ENCODE measurements at regions not wholly inside any gene's neighbourhood (a gene's known extent, or its start where the extent isn't known, plus 50 kb on each side); places are given as distances from the start of the nearest gene placed in this dataset.

GRCh38 chr16:51401673-51402072 lies 250.6 kb upstream of the SALL1 start:
- DNase-seq: no peak

DNA sequence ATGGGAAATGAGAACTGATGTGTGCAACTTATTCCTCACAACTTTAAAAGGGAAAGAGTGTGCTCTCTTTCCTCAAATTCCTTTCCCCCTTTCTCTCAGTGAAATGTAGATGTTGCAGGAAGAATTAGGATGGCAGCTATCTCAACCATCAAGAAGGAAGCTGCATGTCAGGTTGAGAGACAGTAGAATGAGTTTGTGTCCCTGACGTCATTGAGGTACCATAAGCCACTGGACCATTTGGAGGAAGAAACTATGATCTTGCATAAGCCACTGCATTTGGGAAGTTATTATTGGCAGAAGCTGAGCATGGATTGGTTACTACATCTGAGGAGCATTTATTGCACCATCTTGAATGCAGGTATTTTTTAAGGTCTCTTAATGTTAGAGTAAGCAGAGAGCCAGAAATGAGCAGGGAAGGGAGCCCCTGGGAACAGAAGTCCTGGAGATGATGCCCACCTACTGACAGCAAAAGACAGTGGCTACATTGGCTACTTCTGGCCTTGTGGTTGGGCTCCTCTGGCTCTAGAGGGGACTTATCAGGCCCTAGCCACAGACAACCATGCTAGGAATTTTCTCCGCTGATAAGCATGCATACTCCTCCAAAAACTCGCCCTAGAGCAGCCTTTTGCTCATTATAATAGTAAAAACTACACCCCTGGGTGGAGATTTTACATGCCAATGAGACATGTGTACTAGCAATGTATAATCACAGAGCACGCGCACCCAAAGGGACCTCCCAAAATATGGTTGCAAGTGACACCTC lies 249.0 kb upstream of the SALL1 start:
- DNase-seq: no peak

- no peak for DNase-seq
These were observed 243.4 kb upstream of the SALL1 start for GRCh38 chr16:51394421-51394820.

DNA sequence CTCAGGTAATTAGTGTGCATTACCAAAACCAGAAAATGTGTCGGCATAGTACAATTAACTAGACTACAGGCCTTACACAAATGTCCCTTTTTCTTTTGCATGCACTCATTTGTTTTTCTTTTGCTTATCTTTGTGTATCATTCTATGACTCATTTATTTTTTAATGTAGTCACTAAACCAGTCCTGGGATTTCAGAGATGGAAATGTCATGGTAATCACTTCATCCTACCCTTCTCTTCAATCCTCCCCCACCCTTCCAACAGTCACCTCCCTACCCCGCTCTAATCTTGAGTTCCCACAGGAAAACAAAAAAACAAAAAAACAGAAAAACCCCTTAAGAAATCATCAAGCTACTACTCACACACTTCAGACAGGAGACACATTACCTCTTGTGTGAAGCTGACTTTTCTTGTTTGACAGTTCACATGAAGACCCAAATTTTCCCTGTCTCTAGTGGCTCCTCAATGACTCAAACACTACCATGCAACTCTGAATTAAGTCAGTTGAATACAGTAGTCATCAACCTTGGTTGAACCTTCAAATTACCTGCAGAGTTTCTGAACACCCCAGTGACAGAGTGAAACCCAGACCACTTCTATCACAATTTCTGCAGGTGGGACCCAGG lies 242.4 kb upstream of the SALL1 start:
- no peak for DNase-seq

DNA sequence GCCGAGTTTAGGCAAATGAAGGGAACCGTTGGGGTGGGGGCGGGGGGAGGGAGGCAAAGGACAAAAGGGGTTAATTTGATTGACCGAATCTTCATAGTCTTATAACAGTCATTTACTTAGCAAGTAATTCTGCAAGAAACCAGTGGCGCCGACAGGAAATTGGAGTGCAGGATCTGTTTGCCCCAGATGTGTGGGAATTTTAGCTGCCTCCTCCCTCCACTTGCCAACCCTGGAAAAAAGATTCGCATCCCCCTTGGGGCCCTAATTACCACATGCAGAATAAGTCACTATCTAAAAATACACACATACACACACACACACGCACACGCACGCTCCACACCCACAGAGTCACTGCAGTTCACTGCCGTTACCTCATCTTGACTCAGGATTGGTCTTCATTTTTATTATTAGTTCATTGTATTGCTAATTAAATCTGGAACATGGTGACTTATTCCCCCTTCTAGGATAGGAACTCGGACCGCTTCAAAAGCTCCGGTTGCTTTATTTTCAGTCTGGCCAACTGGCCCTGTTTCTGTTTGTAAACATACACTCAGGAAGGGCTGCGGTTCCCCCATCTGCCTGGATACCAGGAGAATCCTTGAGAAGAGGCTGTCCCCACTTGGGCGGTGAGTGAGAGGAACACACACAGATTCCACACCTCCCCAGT lies 241.6 kb upstream of the SALL1 start:
- DNase-seq: no peak

DNA sequence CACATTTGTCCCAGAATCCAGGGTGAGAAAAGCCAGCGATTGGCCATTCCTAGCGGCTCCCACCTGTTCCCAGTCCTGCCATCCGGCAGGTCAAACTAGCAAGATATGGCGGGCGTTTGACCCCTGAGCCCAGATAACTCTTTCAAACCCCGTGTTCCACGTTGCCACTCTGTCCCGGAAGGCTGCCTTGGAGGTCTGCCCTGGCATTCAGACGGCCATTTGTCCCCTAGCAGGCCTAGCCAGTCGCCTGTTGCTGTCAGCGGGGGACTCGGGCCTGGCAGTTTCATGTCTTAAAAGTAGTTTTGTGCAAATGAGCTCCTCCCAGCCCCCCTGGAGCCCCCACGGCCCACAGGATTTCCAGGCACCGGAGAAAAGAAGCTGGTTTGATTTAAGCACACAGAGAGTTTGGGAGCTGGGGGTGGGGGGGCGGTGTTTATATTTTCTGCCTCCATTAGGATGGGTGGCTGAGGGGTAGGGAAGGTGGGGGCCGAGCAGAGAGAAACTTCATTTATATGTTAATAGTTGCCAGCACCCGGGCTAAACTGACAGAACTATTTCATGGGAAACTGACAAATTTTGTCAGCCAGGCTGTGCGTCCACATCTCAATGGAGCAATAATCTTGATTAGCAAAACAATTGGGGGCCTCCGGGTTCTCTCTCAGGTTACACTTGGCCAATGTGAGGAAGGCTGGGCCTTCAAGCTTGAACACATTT lies 240.9 kb upstream of the SALL1 start:
- no peak for DNase-seq

DNA sequence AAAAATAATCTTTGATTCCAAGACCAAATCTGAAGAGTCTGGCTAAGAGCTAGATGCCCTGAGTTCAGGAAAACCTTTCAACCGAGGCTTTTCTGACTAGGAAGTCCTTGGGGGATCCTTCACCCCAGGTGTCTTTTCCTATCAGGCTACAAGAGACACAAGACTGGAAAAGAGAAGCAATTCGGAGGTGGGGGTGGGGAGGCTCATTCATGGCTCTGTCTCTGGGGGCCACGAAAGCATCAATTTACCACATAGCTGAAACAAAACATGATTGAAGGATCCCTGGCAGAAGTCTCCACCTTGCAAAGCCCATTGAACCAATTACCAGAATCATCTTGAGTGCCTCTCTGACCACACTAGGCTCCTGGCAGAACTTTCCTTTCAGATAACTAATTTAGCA lies 239.8 kb upstream of the SALL1 start:
- no peak for DNase-seq

DNA sequence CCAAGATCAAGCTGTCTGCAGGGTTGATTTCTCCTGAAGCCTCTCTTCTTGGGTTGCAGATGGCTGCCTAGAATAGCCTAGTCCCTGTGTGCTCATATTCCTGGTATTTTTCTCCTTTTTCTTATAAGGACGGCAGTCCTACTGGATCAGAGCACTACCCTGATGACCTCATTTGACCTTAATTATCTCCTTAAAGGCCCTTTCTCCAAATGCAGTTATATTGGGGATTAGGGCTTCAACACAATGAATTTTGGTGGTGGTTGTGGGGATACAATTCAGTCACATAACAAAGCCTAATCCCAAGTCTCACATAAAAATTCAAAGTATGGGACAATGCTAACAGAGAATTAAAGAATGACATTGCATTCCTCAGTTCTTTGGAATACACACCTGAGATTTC lies 238.8 kb upstream of the SALL1 start:
- no peak for DNase-seq

DNA sequence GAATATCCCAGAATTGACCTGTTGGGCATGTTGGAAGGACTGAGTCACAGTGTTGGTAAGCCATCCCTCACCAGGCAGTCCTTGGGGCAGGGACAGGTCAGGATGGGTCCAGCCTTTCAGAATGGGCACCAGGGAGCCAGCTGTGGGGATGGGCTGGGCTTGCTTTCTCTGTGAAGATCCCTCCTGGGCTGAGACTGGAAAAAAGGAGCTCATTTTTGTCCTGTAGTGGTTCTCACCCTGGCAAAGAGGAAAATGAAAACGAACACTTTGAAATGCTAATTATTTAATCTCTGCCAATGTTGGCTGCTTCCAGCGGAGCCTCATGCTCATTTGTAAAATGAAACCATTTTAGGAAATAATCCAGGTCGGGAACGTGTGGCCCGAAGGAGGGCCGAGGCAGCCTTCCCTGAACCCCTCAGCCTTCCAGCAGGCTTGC lies 237.5 kb upstream of the SALL1 start:
- no peak for DNase-seq

GRCh38 chr16:51383909-51384308 lies 232.8 kb upstream of the SALL1 start:
- DNase-seq: no peak

- no peak for DNase-seq
These were observed 231.9 kb upstream of the SALL1 start for GRCh38 chr16:51382940-51383339.

DNA sequence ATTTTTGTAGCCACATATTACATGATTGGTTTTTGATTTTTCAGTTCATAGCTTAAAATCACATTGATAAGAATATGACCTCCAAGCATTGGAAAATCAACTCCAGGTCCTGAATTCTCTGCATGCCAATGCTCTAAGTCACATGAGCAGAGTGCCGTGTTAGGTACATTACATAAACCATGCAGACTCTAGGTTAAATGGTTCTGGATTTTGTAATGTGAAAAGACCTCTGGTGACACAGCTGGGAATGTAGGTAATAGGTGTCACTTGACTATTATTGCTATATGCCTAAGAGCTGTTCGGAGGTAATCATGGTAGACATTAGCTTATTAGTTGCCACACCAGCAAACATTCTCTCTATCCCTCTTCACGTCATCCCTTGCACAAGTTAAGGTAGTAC lies 231.1 kb upstream of the SALL1 start:
- no peak for DNase-seq

DNA sequence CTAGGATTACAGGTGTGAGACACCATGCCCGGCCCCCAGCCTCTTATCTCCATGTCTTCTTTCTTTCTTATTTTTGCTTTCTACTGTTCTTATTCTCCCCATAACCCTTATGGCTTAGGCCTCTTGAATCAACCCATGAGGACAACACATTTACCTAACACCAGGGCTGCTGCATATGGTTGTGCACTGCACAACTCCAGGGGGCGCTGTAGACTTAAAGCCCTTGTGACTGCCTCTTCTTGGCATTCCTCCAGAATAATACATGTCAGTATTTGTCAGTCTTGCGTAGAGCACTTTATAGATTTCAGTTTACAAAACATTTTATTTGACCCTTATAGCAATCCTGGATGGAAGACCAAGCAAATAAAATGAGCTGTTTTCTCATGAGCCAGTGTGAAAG lies 225.0 kb upstream of the SALL1 start:
- DNase-seq: no peak

- no peak for DNase-seq
These were observed 223.7 kb upstream of the SALL1 start for GRCh38 chr16:51374790-51375189.

GRCh38 chr16:51374346-51374745 lies 223.3 kb upstream of the SALL1 start:
- DNase-seq: no peak

DNA sequence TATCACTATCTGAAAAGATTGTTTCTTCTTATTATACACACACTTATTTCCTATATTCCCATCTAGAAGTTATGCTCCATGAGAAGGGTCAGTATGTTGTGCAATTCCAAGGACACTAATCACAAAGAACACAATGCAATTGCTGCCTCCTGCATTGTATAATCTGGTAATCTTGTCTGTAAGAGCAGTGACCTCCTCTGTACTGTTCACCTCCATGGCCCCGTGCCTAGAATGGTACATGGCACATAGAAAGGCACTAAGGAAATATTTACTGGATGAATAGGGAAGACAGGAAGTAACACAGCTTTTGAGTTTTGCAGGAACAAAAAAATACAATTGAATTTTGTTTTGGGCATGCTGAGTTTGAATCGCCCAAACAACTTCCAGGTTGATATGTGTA lies 214.6 kb upstream of the SALL1 start:
- DNase-seq: no peak

GRCh38 chr16:51359141-51359955 lies 208.3 kb upstream of the SALL1 start:
- DNase-seq: no peak

DNA sequence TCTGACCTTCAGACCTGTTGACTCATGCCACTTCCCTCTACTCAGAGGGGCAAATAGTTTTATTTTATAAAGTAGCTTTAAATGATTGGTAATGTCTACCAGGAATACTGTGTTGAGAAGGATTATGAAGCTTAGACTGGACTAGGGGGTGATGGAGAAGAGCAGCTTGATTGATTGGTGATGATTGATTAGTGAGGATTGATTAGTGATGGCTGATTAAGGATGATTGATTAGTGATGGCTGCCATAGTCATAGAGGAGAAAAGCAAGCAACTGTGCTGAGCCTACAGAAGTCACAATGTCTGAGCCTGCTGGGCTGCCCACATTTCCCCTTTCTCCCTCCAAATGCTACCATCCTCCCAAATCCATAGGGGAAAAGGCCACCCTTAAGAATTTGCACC lies 206.8 kb upstream of the SALL1 start:
- DNase-seq: no peak

DNA sequence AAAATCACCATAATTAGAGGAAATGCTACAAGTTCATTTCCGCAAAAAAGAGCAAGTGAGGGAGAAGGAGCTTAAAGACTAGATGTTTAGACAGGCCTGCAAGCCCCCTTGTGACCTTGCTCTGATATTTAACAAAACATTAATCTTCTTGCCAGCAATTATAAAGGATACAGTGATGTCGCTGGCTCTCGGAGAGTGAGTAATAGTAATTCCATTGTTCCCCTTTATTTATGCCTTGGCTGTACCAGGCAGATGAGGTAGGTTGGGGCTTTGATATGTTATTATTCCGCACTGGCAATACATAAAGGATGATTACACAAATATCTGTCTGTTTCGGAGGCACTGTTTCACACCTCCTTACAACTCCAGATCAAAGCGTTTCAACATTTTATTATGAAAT lies 204.8 kb upstream of the SALL1 start:
- no peak for DNase-seq

GRCh38 chr16:51355195-51355594 lies 204.1 kb upstream of the SALL1 start:
- DNase-seq: no peak

DNA sequence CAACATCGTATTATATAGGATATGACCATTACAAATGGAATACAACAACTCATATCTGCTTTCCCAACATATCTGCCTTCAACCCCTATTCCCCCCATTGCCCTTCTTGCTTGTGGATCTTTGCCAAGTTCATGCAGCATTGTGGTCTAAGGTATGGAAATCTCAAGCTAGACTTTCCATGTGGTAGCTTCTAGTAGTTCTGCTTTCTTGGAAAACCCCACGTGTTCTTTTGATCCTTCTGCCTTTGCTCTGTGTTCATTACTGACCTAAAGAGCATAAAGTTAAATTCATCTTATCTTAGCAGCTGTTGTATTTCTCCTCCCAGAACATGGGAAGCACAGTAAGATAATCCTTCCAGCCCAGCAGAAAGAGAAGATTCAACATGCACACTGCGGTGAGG lies 202.0 kb upstream of the SALL1 start:
- DNase-seq: no peak

DNA sequence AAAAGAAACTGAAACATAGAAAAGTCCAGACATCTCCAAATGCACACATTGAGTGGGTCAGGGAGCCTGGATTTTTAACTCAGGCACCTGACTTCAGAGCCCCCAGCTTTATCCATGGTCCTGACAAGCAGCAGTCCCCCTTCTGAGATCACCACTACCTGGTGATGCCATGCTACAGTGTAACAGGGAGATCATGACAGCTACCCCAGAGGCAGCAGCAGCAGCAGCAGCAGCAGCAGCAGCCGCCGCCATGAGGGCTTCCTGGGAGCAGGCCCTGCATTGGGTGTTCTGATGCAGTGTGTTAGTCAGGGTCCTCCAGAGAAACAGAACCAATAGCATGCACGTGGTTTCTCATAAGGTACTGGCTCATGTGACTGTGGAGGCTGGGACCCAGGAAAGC lies 198.6 kb upstream of the SALL1 start:
- DNase-seq: no peak

GRCh38 chr16:51343411-51343810 lies 192.3 kb upstream of the SALL1 start:
- no peak for DNase-seq
